ENCODE measurements at regions not wholly inside any gene's neighbourhood (a gene's known extent, or its start where the extent isn't known, plus 50 kb on each side); places are given as distances from the start of the nearest gene placed in this dataset.

- no peak for TF ChIP-seq CTCF (IDR thresholded peaks at IDR 0.05)
- TF ChIP-seq ZFX (IDR thresholded peaks at IDR 0.05; ENCODE audit: borderline replicate concordance), result no peak
These were observed 1578.4 kb upstream of the IGFBP7 start for GRCh38 chr4:58688568-58688967.

Measured in 22Rv1 (cell line).